IgD-negative memory B cell (primary cell): ENCODE measurements at regions not wholly inside any gene's neighbourhood (a gene's known extent, or its start where the extent isn't known, plus 50 kb on each side); places are given as distances from the start of the nearest gene placed in this dataset.

Source experiments
- H3K27ac Mint-ChIP-seq, 3 donors: one replicate each; pipeline ENCODE4 v1.8.0; 2020 to 2022; ENCODE audit warnings: mild to moderate bottlenecking in 3 of 3, mixed read lengths in 3 of 3, moderate library complexity in 1 of 3
- H3K27me3 Mint-ChIP-seq: one replicate; pipeline ENCODE4 v1.8.0; 2021; ENCODE audit warnings: mixed read lengths
- H3K36me3 Mint-ChIP-seq: one replicate; pipeline ENCODE4 v1.8.0; 2020; ENCODE audit warnings: mild to moderate bottlenecking, mixed read lengths
- H3K4me1 Mint-ChIP-seq, 3 donors: one replicate each; pipeline ENCODE4 v1.8.0; 2020 to 2022; ENCODE audit warnings: mixed read lengths in 3 of 3, mild to moderate bottlenecking in 1 of 3
- H3K4me3 Mint-ChIP-seq, 4 donors: one replicate each; pipeline ENCODE4 v1.8.0; 2020 to 2022; ENCODE audit warnings: mild to moderate bottlenecking in 4 of 4, mixed read lengths in 4 of 4, moderate library complexity in 3 of 4
- H3K9me3 Mint-ChIP-seq, 3 donors: one replicate each; pipeline ENCODE4 v1.8.0; 2020 to 2021; ENCODE audit warnings: mixed read lengths in 3 of 3, mild to moderate bottlenecking in 1 of 3

DNA sequence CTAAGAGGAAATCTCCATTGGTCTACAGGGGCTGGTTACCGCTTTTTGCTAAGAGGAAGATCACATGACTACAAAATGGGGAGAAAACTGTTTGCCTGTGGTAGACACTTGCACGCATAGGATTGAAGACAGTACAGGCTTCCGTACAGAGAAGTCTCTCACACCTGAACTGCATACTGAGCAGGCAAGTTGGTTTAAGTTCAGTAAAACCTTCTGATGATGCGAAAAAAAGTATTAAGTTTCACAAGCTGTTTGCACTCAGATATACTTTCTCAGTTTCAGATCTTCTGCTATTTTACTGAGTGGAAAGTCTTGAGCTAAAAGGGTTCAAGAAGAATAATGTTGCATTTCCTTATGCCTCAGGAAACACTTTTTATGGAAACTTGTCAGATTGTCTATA lies 292.2 kb upstream of the MC4R start:
- Mint-ChIP-seq H3K36me3 (no peaks in the 10 kb centered on the region), H3K27ac (no peak overlapping the region)

DNA sequence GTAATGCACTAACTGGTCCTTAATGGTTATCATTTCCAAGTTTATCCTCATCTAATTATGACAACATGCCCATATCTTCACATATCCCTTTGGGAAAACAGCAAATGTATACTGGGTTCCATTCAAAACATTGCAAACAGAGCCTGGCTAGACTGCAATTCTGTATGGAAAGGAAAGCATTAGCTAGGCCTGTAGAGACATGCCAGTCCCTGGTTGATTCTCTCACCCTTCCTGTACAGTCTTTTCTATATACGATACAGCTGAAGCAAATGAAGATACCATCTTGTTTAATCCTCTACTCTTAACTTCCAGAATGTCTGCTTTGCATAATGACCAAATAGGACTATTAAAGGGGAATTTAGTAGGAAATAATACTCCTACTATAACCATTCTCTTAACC lies 294.4 kb upstream of the MC4R start:
- Mint-ChIP-seq H3K4me1 (no peaks in the 10 kb centered on the region), H3K4me3 (no peak overlapping the region), H3K27ac (no peak overlapping the region), H3K27me3 (no peaks in the 10 kb centered on the region), H3K9me3 (no peaks in the 10 kb centered on the region), H3K36me3 (no peaks in the 10 kb centered on the region)

More for the DNA sequence above, 292.2 kb upstream of the MC4R start:
- Mint-ChIP-seq H3K27me3 (no peaks in the 10 kb centered on the region), H3K4me1 (no peaks in the 10 kb centered on the region), H3K9me3 (no peaks in the 10 kb centered on the region), H3K4me3 (no peak overlapping the region)

DNA sequence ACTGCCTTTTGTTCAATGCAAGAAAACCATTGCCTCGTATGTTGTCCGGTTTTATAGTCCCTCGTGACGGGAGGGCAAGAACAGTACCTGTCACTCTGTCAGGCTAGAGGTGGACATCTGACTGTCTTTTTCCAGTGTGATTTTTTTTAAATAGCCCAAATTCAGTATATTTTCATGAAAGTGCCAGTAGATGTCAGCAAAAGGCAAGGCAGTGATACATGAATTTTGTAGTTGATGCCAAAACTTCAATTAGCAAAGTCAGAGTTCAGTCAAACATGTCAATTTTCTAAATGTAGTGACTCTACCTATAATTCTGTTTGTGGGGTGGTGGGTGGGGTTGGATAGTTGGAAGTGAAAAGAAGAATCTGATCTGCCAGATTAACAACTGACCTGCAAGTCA lies 296.0 kb upstream of the MC4R start:
- Mint-ChIP-seq H3K9me3 (no peaks in the 10 kb centered on the region), H3K4me3 (no peak overlapping the region), H3K36me3 (no peaks in the 10 kb centered on the region), H3K27ac (no peak overlapping the region), H3K27me3 (no peaks in the 10 kb centered on the region), H3K4me1 (no peaks in the 10 kb centered on the region)

DNA sequence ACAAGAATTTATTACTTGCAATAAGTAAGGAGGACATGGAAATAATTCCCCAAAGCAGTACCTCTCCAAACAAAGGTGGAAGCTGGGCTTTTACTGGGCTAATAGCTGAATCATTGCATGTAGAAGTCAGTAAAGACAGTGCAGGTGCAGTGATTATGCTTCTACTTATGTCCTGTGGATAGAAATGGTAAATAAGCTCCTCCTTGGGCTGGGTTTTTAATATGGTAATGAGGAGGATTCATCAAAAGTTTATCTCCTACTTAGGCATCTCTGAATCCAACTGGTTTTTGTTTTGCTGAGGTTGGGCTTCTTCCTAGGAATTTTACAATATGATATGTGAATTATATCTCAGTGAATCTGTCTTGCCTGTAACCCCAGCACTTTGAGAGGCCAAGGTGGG lies 297.4 kb upstream of the MC4R start:
- no peak overlapping the region for H3K4me3 Mint-ChIP-seq
- H3K27me3 Mint-ChIP-seq = no peaks in the 10 kb centered on the region
- H3K36me3 Mint-ChIP-seq = no peaks in the 10 kb centered on the region
- no peak overlapping the region for H3K27ac Mint-ChIP-seq
- H3K4me1 Mint-ChIP-seq = no peaks in the 10 kb centered on the region
- H3K9me3 Mint-ChIP-seq = no peaks in the 10 kb centered on the region

DNA sequence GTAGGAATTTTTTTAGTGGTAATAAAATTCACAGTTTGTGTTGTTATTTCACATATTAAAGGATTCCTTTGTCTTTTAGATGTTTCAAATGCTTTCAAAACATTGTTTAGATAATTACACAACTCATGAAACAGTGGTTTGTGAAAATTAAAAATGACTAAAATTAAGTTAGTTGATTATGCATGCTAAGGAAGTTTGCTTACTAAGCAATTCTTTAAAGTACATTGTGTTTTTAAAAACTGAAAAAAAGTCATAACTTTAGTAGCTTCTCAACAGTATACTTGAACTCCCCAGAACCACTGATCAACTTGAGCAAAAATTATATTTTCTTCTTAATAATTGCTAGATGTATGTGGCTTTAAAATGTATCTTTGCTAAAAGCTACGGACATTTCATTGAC lies 298.4 kb upstream of the MC4R start:
- Mint-ChIP-seq H3K36me3 (no peaks in the 10 kb centered on the region), H3K4me3 (no peak overlapping the region), H3K9me3 (no peaks in the 10 kb centered on the region), H3K27me3 (no peaks in the 10 kb centered on the region), H3K4me1 (no peaks in the 10 kb centered on the region), H3K27ac (no peak overlapping the region)

DNA sequence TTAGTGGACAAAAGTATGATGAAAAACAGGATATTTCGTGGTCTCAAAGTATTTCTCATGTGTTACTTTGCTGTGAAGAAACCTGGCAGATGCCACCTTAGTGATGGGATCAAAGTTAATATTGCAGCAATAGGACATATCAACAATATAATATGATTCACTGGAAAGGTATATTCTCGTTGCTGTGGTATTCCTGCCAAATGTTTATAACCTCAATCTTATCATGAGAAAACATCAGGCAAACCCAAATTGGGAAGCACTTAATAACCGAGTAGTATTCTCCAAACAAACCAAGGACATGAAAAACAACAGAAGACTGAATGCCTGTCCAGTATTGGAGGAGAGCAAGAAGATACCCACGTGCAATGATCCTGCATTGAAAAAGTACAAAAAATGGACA lies 302.6 kb upstream of the MC4R start:
- H3K27ac Mint-ChIP-seq = no peak overlapping the region
- H3K4me1 Mint-ChIP-seq = no peaks in the 10 kb centered on the region
- H3K27me3 Mint-ChIP-seq = no peaks in the 10 kb centered on the region
- no peak overlapping the region for H3K4me3 Mint-ChIP-seq
- H3K9me3 Mint-ChIP-seq = no peaks in the 10 kb centered on the region
- no peaks in the 10 kb centered on the region for H3K36me3 Mint-ChIP-seq

DNA sequence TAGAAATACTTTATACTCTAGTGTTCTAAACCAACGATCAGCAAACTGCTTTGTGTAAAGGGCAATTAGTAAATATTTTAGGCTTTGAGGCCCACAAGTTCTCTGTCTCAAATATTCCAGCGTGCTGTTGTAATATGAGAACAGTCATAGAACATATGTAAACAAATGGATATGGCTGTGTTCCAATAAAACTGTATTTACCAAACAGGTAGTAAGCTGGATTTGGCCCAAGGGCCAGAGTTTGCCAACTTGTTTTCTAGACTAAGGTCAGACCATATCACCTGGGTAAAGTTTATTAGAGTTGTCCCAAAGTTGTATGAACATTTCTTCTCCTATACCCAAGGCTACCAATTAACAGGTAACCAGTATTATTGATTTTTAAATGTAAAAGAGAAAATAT lies 303.2 kb upstream of the MC4R start:
- H3K4me1 Mint-ChIP-seq = no peaks in the 10 kb centered on the region

DNA sequence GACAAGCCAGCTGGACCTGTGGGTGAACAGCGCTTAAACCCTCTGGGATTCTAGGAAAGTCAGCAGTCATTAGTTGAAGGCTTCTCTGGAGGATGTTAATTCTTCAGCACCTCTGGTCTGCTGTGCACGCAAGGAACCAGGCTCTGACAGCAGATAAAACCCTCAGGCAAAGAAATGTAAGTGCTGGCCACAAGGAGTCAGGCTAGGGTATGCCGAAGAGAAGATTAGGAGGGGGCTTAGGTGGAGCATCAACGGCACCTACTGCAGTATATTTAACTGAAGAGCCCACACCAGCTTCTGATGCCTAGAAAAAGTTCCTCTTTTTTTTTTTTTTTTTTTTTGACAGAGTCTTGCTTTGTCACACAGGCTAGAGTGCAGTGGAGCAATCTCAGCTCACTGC lies 304.2 kb upstream of the MC4R start:
- Mint-ChIP-seq H3K4me1 (no peaks in the 10 kb centered on the region), H3K27ac (peak overlapping the region in 1 of 3 donors; percentile 74), H3K9me3 (no peaks in the 10 kb centered on the region), H3K36me3 (no peaks in the 10 kb centered on the region), H3K4me3 (no peak overlapping the region), H3K27me3 (no peaks in the 10 kb centered on the region)

More for the DNA sequence above, 303.2 kb upstream of the MC4R start:
- no peak overlapping the region for H3K27ac Mint-ChIP-seq
- H3K27me3 Mint-ChIP-seq = no peaks in the 10 kb centered on the region
- no peak overlapping the region for H3K4me3 Mint-ChIP-seq
- no peaks in the 10 kb centered on the region for H3K36me3 Mint-ChIP-seq
- H3K9me3 Mint-ChIP-seq = no peaks in the 10 kb centered on the region

DNA sequence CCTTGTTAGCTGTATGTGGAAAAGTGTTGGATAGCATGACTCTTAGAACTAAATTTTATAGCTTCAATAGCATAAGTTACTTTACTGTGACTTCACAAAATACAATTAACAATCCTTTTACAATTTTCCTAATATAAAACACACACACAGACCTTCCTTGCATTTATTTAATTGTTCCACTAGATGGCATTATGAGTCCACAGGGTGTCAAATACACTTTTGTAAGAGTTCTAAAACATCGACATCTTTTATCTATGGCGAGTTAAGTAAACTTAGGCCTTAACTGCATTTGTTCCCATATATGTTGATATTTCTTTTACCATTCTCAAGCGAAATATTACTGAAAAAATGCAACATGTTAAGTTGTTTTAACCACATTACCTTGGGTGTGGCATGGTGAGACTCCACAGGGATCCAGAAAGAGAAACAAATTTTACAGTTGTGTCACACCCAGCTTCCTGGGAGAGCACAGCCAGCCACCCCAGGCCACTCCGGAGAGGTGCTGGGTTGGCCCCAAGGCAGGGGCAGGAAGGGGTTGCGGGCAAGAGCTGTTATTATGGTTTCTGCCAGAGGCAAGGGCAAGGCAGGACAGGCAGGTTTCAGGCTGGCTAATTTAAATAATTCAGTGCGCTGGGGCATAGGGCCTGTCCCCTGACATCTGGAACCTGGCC lies 312.4 kb upstream of the MC4R start:
- Mint-ChIP-seq H3K27ac (no peak overlapping the region), H3K4me1 (no peaks in the 10 kb centered on the region), H3K9me3 (peaks cover 0 to 5% (median 1%) of the 10 kb centered on the region in 3 donors), H3K4me3 (peak overlapping the region in 1 of 4 donors; percentile 26), H3K36me3 (no peaks in the 10 kb centered on the region), H3K27me3 (no peaks in the 10 kb centered on the region)

DNA sequence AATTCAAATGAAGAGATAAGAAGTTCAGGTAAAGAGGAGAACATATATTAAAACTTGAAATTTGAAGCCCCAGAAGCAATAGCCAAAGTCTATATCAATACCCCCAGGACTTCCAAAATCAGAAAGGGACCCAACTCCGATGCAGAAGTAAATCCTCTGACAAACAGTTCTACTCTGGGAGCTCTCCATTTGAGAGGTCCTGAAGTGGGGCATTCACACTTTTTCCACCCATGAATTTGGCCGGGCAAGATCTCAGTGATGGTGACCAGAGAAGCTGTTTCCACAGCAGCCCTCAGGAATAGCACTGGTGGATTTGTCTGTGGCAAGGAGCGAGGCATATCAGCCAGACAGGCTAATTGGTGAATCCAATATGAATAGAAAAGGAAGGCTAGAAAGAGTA lies 313.6 kb upstream of the MC4R start:
- peaks cover 0 to 5% (median 1%) of the 10 kb centered on the region in 3 donors for H3K9me3 Mint-ChIP-seq
- H3K27ac Mint-ChIP-seq = no peak overlapping the region
- no peaks in the 10 kb centered on the region for H3K4me1 Mint-ChIP-seq
- H3K4me3 Mint-ChIP-seq = no peak overlapping the region
- no peaks in the 10 kb centered on the region for H3K27me3 Mint-ChIP-seq
- no peaks in the 10 kb centered on the region for H3K36me3 Mint-ChIP-seq

DNA sequence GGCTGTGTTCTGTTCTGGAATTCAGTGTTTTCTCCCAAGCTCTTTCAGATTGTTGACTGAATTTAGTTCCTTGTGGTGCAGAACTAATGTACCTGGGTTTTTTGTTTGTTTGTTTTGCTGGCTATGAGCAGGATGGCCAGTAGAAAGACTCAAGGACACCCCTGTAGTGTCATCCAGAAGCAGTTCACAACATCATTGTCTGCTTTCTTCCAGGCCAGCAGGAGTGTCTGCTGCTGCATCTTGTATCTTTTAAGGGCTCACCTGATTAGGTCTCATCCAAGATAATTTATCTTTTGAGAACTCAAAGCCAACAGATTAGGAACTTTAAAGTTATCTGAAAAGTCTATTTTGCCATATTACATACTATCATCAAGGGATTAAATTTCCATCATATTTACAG lies 318.5 kb upstream of the MC4R start:
- H3K27me3 Mint-ChIP-seq = no peaks in the 10 kb centered on the region
- H3K9me3 Mint-ChIP-seq = no peaks in the 10 kb centered on the region
- H3K4me1 Mint-ChIP-seq = no peaks in the 10 kb centered on the region
- H3K4me3 Mint-ChIP-seq = no peak overlapping the region
- no peak overlapping the region for H3K27ac Mint-ChIP-seq
- no peaks in the 10 kb centered on the region for H3K36me3 Mint-ChIP-seq

DNA sequence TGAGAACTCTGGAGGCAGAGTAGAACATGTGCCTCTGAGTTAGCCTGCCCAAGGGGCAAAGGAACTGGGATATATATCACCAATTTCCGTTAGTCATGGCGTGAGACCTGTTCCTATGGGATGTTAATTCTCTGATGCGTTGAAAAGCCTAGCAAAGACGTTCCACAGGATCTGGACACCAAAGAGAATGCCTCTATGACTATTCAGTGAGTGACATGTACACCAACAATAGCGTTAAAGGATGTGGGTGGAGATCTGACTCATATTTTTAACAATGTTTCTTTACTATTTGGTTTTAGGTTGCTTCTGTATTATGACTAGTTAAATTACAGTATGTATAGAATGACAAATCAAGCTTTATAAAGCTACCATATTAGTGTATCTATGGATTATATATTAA lies 320.9 kb upstream of the MC4R start:
- no peak overlapping the region for H3K4me3 Mint-ChIP-seq
- no peaks in the 10 kb centered on the region for H3K36me3 Mint-ChIP-seq
- no peaks in the 10 kb centered on the region for H3K9me3 Mint-ChIP-seq
- no peaks in the 10 kb centered on the region for H3K27me3 Mint-ChIP-seq
- H3K27ac Mint-ChIP-seq = no peak overlapping the region
- H3K4me1 Mint-ChIP-seq = no peaks in the 10 kb centered on the region

DNA sequence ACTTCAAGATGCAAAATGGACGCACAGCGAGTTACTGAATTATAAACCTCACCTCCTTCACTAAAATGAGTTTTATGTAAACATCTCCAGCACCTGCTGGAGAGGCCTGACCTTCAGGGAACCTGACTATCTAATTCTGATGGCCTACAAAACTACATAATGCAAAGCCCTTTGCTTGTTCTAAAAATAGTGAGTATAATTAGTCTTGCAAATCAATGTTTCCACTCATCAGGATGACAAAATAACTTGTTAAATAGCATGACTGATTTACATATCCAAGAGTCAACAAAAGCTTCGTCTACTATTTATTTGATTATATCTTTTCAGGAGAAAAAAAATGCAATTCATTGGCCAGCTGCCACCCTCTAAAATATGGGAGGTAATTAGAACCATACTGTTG lies 326.3 kb upstream of the MC4R start:
- H3K4me1 Mint-ChIP-seq = no peaks in the 10 kb centered on the region
- no peak overlapping the region for H3K4me3 Mint-ChIP-seq
- peaks cover 0 to 3% (median 0%) of the 10 kb centered on the region in 3 donors for H3K9me3 Mint-ChIP-seq
- H3K27me3 Mint-ChIP-seq = no peaks in the 10 kb centered on the region
- H3K27ac Mint-ChIP-seq = no peak overlapping the region
- H3K36me3 Mint-ChIP-seq = no peaks in the 10 kb centered on the region

DNA sequence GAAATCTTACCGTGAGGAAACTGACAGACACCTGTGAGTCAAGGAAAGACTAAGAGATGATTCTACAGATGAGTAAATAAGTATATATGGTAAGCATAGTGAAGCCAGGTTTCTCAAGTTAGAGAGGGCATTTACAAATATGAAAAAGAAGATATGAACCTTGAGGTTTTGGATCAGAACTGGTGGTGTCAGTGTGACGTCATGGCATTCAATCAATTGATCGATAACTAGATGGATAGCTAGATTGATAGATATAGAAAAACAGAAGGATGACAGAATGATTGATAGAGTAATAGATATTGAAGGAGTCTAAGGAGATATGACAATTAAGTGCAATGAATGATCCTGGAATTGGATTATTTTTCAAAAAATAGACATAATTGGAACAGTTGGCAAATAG lies 350.2 kb upstream of the MC4R start:
- Mint-ChIP-seq H3K4me1 (no peaks in the 10 kb centered on the region), H3K27ac (no peak overlapping the region), H3K4me3 (no peak overlapping the region), H3K27me3 (no peaks in the 10 kb centered on the region), H3K36me3 (no peaks in the 10 kb centered on the region), H3K9me3 (peaks cover 0 to 6% (median 3%) of the 10 kb centered on the region in 3 donors)

DNA sequence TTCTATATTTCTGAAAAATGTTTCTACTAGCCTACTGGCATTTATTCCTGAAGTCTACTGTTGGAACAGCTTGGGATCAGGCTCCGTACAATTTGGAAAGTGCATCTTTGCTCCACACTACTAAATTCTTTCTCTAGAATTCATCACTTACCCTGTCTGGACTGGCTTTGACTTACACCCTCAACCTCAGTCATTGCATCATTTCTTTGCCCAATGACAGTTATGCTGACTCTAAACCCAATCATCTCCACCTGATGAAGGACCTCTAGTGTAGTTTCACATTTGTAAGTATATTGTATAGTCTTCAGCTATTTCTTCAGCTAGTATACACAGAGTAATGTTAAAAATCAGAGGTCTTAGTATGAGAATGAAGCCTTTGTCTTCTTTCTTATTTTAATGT lies 359.6 kb upstream of the MC4R start:
- H3K36me3 Mint-ChIP-seq = no peaks in the 10 kb centered on the region
- no peak overlapping the region for H3K4me3 Mint-ChIP-seq
- H3K9me3 Mint-ChIP-seq = peaks cover 2 to 13% (median 5%) of the 10 kb centered on the region in 3 donors
- H3K27me3 Mint-ChIP-seq = no peaks in the 10 kb centered on the region
- H3K4me1 Mint-ChIP-seq = no peaks in the 10 kb centered on the region
- no peak overlapping the region for H3K27ac Mint-ChIP-seq

DNA sequence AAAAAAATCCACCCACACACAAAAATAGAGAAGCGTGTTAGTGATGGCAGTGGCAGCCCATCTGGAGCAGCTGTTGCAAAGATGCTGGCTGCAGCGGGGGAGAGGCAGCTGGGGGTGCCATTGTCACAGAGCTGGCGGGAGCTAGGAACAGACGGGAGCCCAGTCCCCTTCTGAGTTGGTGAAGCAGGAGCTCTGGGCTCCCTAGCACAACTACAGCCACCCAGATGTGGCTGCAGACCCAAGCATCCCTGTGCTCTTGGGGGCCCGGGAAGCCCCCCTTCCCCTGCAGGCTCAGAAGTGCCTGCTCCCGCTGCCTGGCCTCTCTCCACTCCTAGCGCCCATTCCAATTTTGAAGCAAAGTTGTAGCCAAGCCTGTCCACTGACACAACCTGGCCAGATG lies 366.6 kb upstream of the MC4R start:
- H3K4me3 Mint-ChIP-seq = no peak overlapping the region
- H3K27me3 Mint-ChIP-seq = no peaks in the 10 kb centered on the region
- H3K9me3 Mint-ChIP-seq = peaks cover 3 to 4% (median 3%) of the 10 kb centered on the region in 3 donors
- no peaks in the 10 kb centered on the region for H3K36me3 Mint-ChIP-seq
- H3K27ac Mint-ChIP-seq = no peak overlapping the region
- H3K4me1 Mint-ChIP-seq = no peaks in the 10 kb centered on the region

DNA sequence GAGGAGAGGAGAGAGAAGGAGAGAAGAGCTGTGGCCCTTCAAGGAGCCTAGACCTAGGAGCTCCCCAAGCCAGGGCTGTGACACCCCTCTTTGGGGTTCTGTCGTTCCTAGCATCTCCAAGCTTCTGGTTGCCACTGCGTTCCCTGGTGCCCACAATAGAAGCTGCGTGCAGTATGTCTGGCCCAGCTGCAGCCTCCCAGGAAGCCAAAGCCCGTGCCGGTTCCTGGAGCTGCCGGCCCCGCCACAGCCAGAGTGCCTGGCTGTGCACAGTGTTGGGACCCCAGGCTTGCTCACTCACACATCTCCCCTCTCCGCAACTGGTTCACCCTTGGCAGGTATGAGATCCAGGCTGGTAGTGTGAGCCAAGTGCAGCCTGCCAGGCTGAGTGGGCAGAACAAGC lies 367.7 kb upstream of the MC4R start:
- Mint-ChIP-seq H3K36me3 (no peaks in the 10 kb centered on the region), H3K4me1 (no peaks in the 10 kb centered on the region), H3K4me3 (no peak overlapping the region), H3K9me3 (peaks cover 0 to 3% (median 3%) of the 10 kb centered on the region in 3 donors), H3K27ac (no peak overlapping the region), H3K27me3 (no peaks in the 10 kb centered on the region)
